ENCODE measurements at regions not wholly inside any gene's neighbourhood (a gene's known extent, or its start where the extent isn't known, plus 50 kb on each side); places are given as distances from the start of the nearest gene placed in this dataset.
"Not testable (repeated sequence)": the region's sequence is repeated elsewhere in the genome, so short reads cannot be mapped to it uniquely, and the experiment has no call there.

GRCh38 chr4:56142088-56142487 lies 193.3 kb downstream of the CEP135 start:
- in situ Hi-C loops (cut with HindIII; ENCODE audit: low pct_ligation_motif_present, low sequenced_read_pairs): no loop called here
- no peaks in the 10 kb centered on the region for H3K36me3 ChIP-seq (replicated peaks)
- no peak for TF ChIP-seq CTCF (IDR thresholded peaks at IDR 0.05; ENCODE audit: low read depth, low read length, missing control alignments)

GRCh38 chr4:56139241-56139827 lies 190.6 kb downstream of the CEP135 start:
- in situ Hi-C loops (cut with HindIII; ENCODE audit: low pct_ligation_motif_present, low sequenced_read_pairs): no loop called here
- no peak overlapping the region for H3K4me3 ChIP-seq (ENCODE audit: low read depth, low read length)

More at GRCh38 chr4:56142088-56142487, 193.3 kb downstream of the CEP135 start:
- Histone ChIP-seq H3K4me3 (ENCODE audit: low read depth, low read length) (no peak overlapping the region), H3K27ac (no peak overlapping the region), H3K27me3 (replicated peaks) (no peaks in the 10 kb centered on the region)
- no peak for DNase-seq

DNA sequence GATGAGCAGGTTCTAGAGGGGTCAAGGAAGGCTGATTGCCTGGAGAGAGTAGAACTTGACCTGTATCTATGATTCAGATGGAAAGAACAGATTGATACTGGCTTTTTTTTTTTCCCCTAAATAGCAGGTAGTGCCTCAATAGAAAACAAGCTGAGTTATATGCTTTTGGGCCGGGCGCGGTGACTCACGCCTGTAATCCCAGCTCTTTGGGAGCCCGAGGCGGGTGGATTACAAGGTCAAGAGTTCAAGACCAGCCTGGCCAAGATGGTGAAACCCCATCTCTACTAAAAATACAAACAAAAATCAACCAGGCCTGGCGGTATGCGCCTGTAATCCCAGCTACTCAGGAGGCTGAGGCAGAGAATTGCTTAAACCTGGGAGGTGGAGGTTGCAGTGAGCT lies 186.1 kb downstream of the CEP135 start:
- in situ Hi-C loops (cut with HindIII; ENCODE audit: low pct_ligation_motif_present, low sequenced_read_pairs); H3K27me3 ChIP-seq (replicated peaks); H3K4me3 ChIP-seq (ENCODE audit: low read depth, low read length); H3K36me3 ChIP-seq (replicated peaks): not testable (repeated sequence)
- peak overlapping the region; percentile 40 for H3K27ac ChIP-seq
- DNase-seq: peak; percentile 31

More at GRCh38 chr4:56139241-56139827, 190.6 kb downstream of the CEP135 start:
- no peak for TF ChIP-seq CTCF (IDR thresholded peaks at IDR 0.05; ENCODE audit: low read depth, low read length, missing control alignments)
- no peak for DNase-seq
- Histone ChIP-seq H3K27me3 (replicated peaks) (no peaks in the 10 kb centered on the region), H3K36me3 (replicated peaks) (no peaks in the 10 kb centered on the region), H3K27ac (no peak overlapping the region)

DNA sequence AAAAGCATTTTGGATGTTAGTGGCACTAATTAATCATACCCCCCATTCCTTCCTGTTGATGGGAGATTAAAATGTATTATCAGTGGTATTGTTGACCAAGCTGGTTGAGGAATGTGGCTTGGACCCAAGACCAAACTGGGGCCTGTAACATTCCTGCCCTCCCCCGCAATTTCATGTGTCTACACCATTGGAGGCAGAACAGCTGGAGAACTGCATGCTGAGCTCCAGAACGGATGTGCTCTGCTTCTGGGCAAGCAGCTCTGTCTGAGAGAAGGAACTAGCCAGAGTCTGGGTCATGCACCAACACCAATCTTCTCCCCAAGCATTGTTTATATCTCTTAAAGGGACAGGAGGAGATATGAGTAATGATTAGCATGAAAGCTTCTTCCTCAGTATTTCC lies 185.5 kb downstream of the CEP135 start:
- no peak overlapping the region for H3K4me3 ChIP-seq (ENCODE audit: low read depth, low read length)
- H3K36me3 ChIP-seq (replicated peaks): no peaks in the 10 kb centered on the region
- no peaks in the 10 kb centered on the region for H3K27me3 ChIP-seq (replicated peaks)
- H3K27ac ChIP-seq: peak overlapping the region; percentile 40
- no peak for TF ChIP-seq CTCF (IDR thresholded peaks at IDR 0.05; ENCODE audit: low read depth, low read length, missing control alignments)
- in situ Hi-C loops (cut with HindIII; ENCODE audit: low pct_ligation_motif_present, low sequenced_read_pairs): no loop called here
- peak; percentile 93 for DNase-seq

GRCh38 chr4:56132835-56133234 lies 184.1 kb downstream of the CEP135 start:
- in situ Hi-C loops (cut with HindIII; ENCODE audit: low pct_ligation_motif_present, low sequenced_read_pairs): no loop called here
- no peak overlapping the region for H3K27ac ChIP-seq
- no peak overlapping the region for H3K4me3 ChIP-seq (ENCODE audit: low read depth, low read length)
- no peak for DNase-seq
- H3K36me3 ChIP-seq (replicated peaks): no peaks in the 10 kb centered on the region
- TF ChIP-seq CTCF (IDR thresholded peaks at IDR 0.05; ENCODE audit: low read depth, low read length, missing control alignments): no peak
- no peaks in the 10 kb centered on the region for H3K27me3 ChIP-seq (replicated peaks)

DNA sequence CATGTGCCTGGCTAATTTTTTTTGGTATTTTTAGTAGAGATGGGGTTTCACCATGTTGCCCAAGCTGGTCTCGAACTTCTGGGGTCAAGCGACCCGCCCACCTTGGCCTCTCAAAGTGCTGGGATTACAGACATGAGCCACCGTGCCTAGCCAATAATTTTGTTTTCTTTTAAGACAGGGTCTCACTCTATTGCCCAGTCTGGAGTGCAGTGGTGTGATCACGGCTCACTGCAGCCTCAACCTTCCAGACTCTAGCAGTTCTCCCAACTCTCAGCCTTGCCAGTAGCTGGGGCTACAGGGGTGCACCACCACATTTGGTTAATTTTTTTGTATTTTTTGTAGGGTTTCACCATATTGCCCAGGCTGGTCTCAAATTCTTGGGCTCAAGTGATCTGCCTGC lies 183.4 kb downstream of the CEP135 start:
- DNase-seq; H3K4me3 ChIP-seq (ENCODE audit: low read depth, low read length); in situ Hi-C loops (cut with HindIII; ENCODE audit: low pct_ligation_motif_present, low sequenced_read_pairs); H3K27me3 ChIP-seq (replicated peaks); H3K27ac ChIP-seq; H3K36me3 ChIP-seq (replicated peaks): not testable (repeated sequence)

- no peak overlapping the region for H3K4me3 ChIP-seq (ENCODE audit: low read depth, low read length)
Measured at GRCh38 chr4:56130606-56131155, 181.9 kb downstream of the CEP135 start.

More at GRCh38 chr4:56130606-56131155, 181.9 kb downstream of the CEP135 start:
- Histone ChIP-seq H3K27ac (no peak overlapping the region), H3K27me3 (replicated peaks) (no peaks in the 10 kb centered on the region), H3K36me3 (replicated peaks) (no peaks in the 10 kb centered on the region)
- in situ Hi-C loops (cut with HindIII; ENCODE audit: low pct_ligation_motif_present, low sequenced_read_pairs): no loop called here
- no peak for TF ChIP-seq CTCF (IDR thresholded peaks at IDR 0.05; ENCODE audit: low read depth, low read length, missing control alignments)
- no peak for DNase-seq

Data from brain microvascular endothelial cell (primary cell).